ENCODE measurements at regions not wholly inside any gene's neighbourhood (a gene's known extent, or its start where the extent isn't known, plus 50 kb on each side); places are given as distances from the start of the nearest gene placed in this dataset.

- TF ChIP-seq CTCF (IDR thresholded peaks at IDR 0.05) (no peak), POLR2A (IDR thresholded peaks at IDR 0.05) (no peak)
Observed at GRCh38 chr3:39744746-39745145, 64.7 kb upstream of the MYRIP start.
